Esophagus squamous epithelium (tissue), 4 donors: ENCODE measurements at regions not wholly inside any gene's neighbourhood (a gene's known extent, or its start where the extent isn't known, plus 50 kb on each side); places are given as distances from the start of the nearest gene placed in this dataset.

Experiments
- CTCF ChIP-seq, 6 experiments: fragments of 450-650 bp in 4 of 6; fragments of 200-600 bp in 2 of 6; sonication (generic) in 2 of 6; IDR thresholded peaks; one replicate each; pipeline ENCODE4 v1.5.1; 2016 to 2019; ENCODE audit warnings: antibody characterized with exemption in 6 of 6, mild to moderate bottlenecking in 4 of 6, moderate library complexity in 4 of 6
- POLR2A ChIP-seq, 4 donors: fragments of 450-650 bp; IDR thresholded peaks; one replicate each; pipeline ENCODE4 v1.6.1; 2017; ENCODE audit warnings: antibody characterized with exemption in 4 of 4, mild to moderate bottlenecking in 4 of 4, moderate library complexity in 3 of 4

GRCh38 chr4:120568731-120569130 is 353.8 kb downstream of the PRDM5 start:
- no peak for TF ChIP-seq CTCF (IDR thresholded peaks at IDR 0.05)
- no peak for TF ChIP-seq POLR2A (IDR thresholded peaks at IDR 0.05)
